Mesendoderm (in vitro differentiated cells): ENCODE measurements at regions not wholly inside any gene's neighbourhood (a gene's known extent, or its start where the extent isn't known, plus 50 kb on each side); places are given as distances from the start of the nearest gene placed in this dataset.
"Not testable (repeated sequence)": the region's sequence is repeated elsewhere in the genome, so short reads cannot be mapped to it uniquely, and the experiment has no call there.

Experiments
- DNase-seq: peaks from one replicate; pipeline ENCODE4 v3.0.0; 2013
- H2AK5ac ChIP-seq: 2 replicates; pipeline ENCODE4 v1.6.1; 2013; ENCODE audit warnings: low read length, inconsistent platforms
- H2BK120ac ChIP-seq: 2 replicates; pipeline ENCODE4 v1.6.1; 2013; ENCODE audit warnings: low read depth, mild to moderate bottlenecking, low read length, moderate library complexity, mixed read lengths
- H2BK15ac ChIP-seq: replicated peaks from 2 replicates; pipeline ENCODE4 v1.6.1; 2013; ENCODE audit warnings: low read depth, mild to moderate bottlenecking, moderate library complexity
- H2BK5ac ChIP-seq: 2 replicates; pipeline ENCODE4 v1.6.1; 2013; ENCODE audit warnings: low read length, inconsistent platforms
- H3K18ac ChIP-seq: 2 replicates; pipeline ENCODE4 v1.6.1; 2013; ENCODE audit warnings: mild to moderate bottlenecking, low read length, mixed read lengths
- H3K23ac ChIP-seq: one replicate; pipeline ENCODE4 v1.6.1; 2013; ENCODE audit warnings: low read length
- H3K27ac ChIP-seq: 2 replicates; pipeline ENCODE4 v1.5.1; 2013; ENCODE audit warnings: low read depth, mild to moderate bottlenecking, inconsistent platforms, low read length, moderate library complexity
- H3K27me3 ChIP-seq: 2 replicates; pipeline ENCODE4 v1.6.1; 2013; ENCODE audit warnings: low read length, control low read depth, mild to moderate bottlenecking, inconsistent platforms; ENCODE audit not compliant: insufficient read depth, poor library complexity
- H3K36me3 ChIP-seq: 2 replicates; pipeline ENCODE4 v1.6.1; 2013; ENCODE audit warnings: low read length, inconsistent platforms; ENCODE audit not compliant: control insufficient read depth, insufficient read depth
- H3K4ac ChIP-seq: one replicate; pipeline ENCODE4 v1.6.1; 2013; ENCODE audit warnings: low read depth, mild to moderate bottlenecking, low read length, moderate library complexity
- H3K4me1 ChIP-seq: 2 replicates; pipeline ENCODE4 v1.6.1; 2013; ENCODE audit warnings: low read depth, low read length, inconsistent platforms; ENCODE audit not compliant: control insufficient read depth
- H3K4me2 ChIP-seq: 2 replicates; pipeline ENCODE4 v1.6.1; 2013; ENCODE audit warnings: low read length
- H3K4me3 ChIP-seq: 2 replicates; pipeline ENCODE4 v1.5.1; 2013; ENCODE audit warnings: mild to moderate bottlenecking, low read length
- H3K56ac ChIP-seq: one replicate; pipeline ENCODE4 v1.6.1; 2013; ENCODE audit warnings: low read length
- H3K79me1 ChIP-seq: 2 replicates; pipeline ENCODE4 v1.6.1; 2013; ENCODE audit warnings: low read length, inconsistent platforms
- H3K79me2 ChIP-seq: 2 replicates; pipeline ENCODE4 v1.6.1; 2013; ENCODE audit warnings: mild to moderate bottlenecking, low read length; ENCODE audit not compliant: control insufficient read depth, insufficient read depth
- H3K9ac ChIP-seq: 2 replicates; pipeline ENCODE4 v1.6.1; 2013; ENCODE audit warnings: low read length, inconsistent platforms
- H4K5ac ChIP-seq: one replicate; pipeline ENCODE4 v1.6.1; 2013; ENCODE audit warnings: low read length
- H4K8ac ChIP-seq: one replicate; pipeline ENCODE4 v1.6.1; 2013; ENCODE audit warnings: low read depth, mild to moderate bottlenecking, control low read depth, low read length, moderate library complexity
- WGBS: extraction: QIAGEN DNeasy Blood & Tissue Kit; methylation state at CpG from one replicate; pipeline ENCODE4 v1.1.7; 2013; ENCODE audit warnings: low lambda C conversion rate, missing lambda C conversion rate; ENCODE audit not compliant: insufficient coverage; ENCODE audit errors: extremely low coverage; 5-methylcytosine and 5-hydroxymethylcytosine counted together

GRCh38 chr17:53765609-53766008 is 57.1 kb upstream of the KIF2B start:
- H2AK5ac ChIP-seq = no peak overlapping the region
- no peaks in the 10 kb centered on the region for H3K79me1 ChIP-seq
- H3K27ac ChIP-seq = no peak overlapping the region
- H3K23ac ChIP-seq = no peak overlapping the region
- no peak overlapping the region for H2BK5ac ChIP-seq
- no peak overlapping the region for H2BK120ac ChIP-seq
- no peak overlapping the region for H3K9ac ChIP-seq
- H3K4me1 ChIP-seq = no peaks in the 10 kb centered on the region
- no CpG with 5 or more reads among the region's 1 CpG for WGBS
- H3K36me3 ChIP-seq = no peaks in the 10 kb centered on the region
- H3K4ac ChIP-seq = no peak overlapping the region
- no peak overlapping the region for H3K18ac ChIP-seq
- no peak for DNase-seq
- no peaks in the 10 kb centered on the region for H3K79me2 ChIP-seq
- no peak overlapping the region for H3K4me3 ChIP-seq
- no peaks in the 10 kb centered on the region for H3K27me3 ChIP-seq
- no peak overlapping the region for H4K5ac ChIP-seq
- no peak overlapping the region for H3K4me2 ChIP-seq
- no peak overlapping the region for H2BK15ac ChIP-seq
- H4K8ac ChIP-seq = no peak overlapping the region
- H3K56ac ChIP-seq = no peak overlapping the region

GRCh38 chr17:53765129-53765528 is 57.6 kb upstream of the KIF2B start:
- Histone ChIP-seq H3K4ac (no peak overlapping the region), H3K36me3 (no peaks in the 10 kb centered on the region), H3K4me2 (no peak overlapping the region), H4K5ac (no peak overlapping the region), H3K18ac (no peak overlapping the region), H3K23ac (no peak overlapping the region), H3K27me3 (no peaks in the 10 kb centered on the region), H3K4me1 (no peaks in the 10 kb centered on the region), H3K56ac (no peak overlapping the region), H3K27ac (no peak overlapping the region), H3K9ac (no peak overlapping the region), H3K4me3 (no peak overlapping the region), H2AK5ac (no peak overlapping the region), H2BK120ac (no peak overlapping the region), H3K79me2 (no peaks in the 10 kb centered on the region), H4K8ac (no peak overlapping the region), H2BK5ac (no peak overlapping the region), H3K79me1 (no peaks in the 10 kb centered on the region), H2BK15ac (no peak overlapping the region)
- no peak for DNase-seq
- no CpG with 5 or more reads among the region's 2 CpGs for WGBS

- Histone ChIP-seq H4K8ac (no peak overlapping the region), H3K4ac (no peak overlapping the region), H3K27me3 (no peaks in the 10 kb centered on the region), H4K5ac (no peak overlapping the region), H3K4me2 (no peak overlapping the region), H3K27ac (no peak overlapping the region), H2BK120ac (no peak overlapping the region), H3K79me2 (no peaks in the 10 kb centered on the region), H3K9ac (no peak overlapping the region), H3K4me1 (no peaks in the 10 kb centered on the region), H3K4me3 (no peak overlapping the region), H3K23ac (no peak overlapping the region), H2AK5ac (no peak overlapping the region), H3K18ac (no peak overlapping the region), H2BK5ac (no peak overlapping the region), H3K36me3 (no peaks in the 10 kb centered on the region), H2BK15ac (no peak overlapping the region), H3K56ac (no peak overlapping the region), H3K79me1 (no peaks in the 10 kb centered on the region)
- no CpG with 5 or more reads among the region's 22 CpGs for WGBS
- no peak for DNase-seq
Observed at GRCh38 chr17:53757559-53757958, 65.2 kb upstream of the KIF2B start.

- H3K4ac ChIP-seq, H2BK15ac ChIP-seq, H3K36me3 ChIP-seq, H3K4me3 ChIP-seq, H3K4me1 ChIP-seq, H2AK5ac ChIP-seq, H4K8ac ChIP-seq, H3K9ac ChIP-seq, H3K56ac ChIP-seq, H3K79me2 ChIP-seq, DNase-seq, H3K23ac ChIP-seq, H3K79me1 ChIP-seq, H4K5ac ChIP-seq, H3K18ac ChIP-seq, H3K27ac ChIP-seq, H3K4me2 ChIP-seq, H2BK120ac ChIP-seq, H2BK5ac ChIP-seq, H3K27me3 ChIP-seq: not testable (repeated sequence)
- WGBS = no CpG with 5 or more reads among the region's 20 CpGs
Observed at GRCh38 chr17:53757116-53757515, 65.6 kb upstream of the KIF2B start.

GRCh38 chr17:53749178-53749577 is 73.5 kb upstream of the KIF2B start:
- H3K4ac ChIP-seq = no peak overlapping the region
- H3K36me3 ChIP-seq = no peaks in the 10 kb centered on the region
- H3K56ac ChIP-seq = no peak overlapping the region
- no peak overlapping the region for H2BK15ac ChIP-seq
- H4K5ac ChIP-seq = no peak overlapping the region
- no peaks in the 10 kb centered on the region for H3K27me3 ChIP-seq
- peaks cover 3% of the 10 kb centered on the region for H3K4me1 ChIP-seq
- no peak overlapping the region for H4K8ac ChIP-seq
- WGBS = no CpG with 5 or more reads among the region's 1 CpG
- no peak overlapping the region for H3K4me3 ChIP-seq
- no peak overlapping the region for H3K9ac ChIP-seq
- no peaks in the 10 kb centered on the region for H3K79me2 ChIP-seq
- no peak overlapping the region for H3K18ac ChIP-seq
- no peak overlapping the region for H2BK5ac ChIP-seq
- no peak overlapping the region for H3K27ac ChIP-seq
- H2BK120ac ChIP-seq = peak overlapping the region; percentile 28
- no peak overlapping the region for H3K23ac ChIP-seq
- DNase-seq = peak; percentile 67
- H3K4me2 ChIP-seq = no peak overlapping the region
- H3K79me1 ChIP-seq = no peaks in the 10 kb centered on the region
- no peak overlapping the region for H2AK5ac ChIP-seq

- not testable (repeated sequence) for H4K5ac ChIP-seq, H3K56ac ChIP-seq, H3K23ac ChIP-seq, H2AK5ac ChIP-seq, H2BK5ac ChIP-seq, H3K27ac ChIP-seq, H3K4me3 ChIP-seq, H3K4me1 ChIP-seq, H3K27me3 ChIP-seq, H3K4ac ChIP-seq, H3K9ac ChIP-seq, H3K18ac ChIP-seq, H2BK15ac ChIP-seq, H4K8ac ChIP-seq, H3K79me2 ChIP-seq, H2BK120ac ChIP-seq, H3K79me1 ChIP-seq, H3K4me2 ChIP-seq, H3K36me3 ChIP-seq
- DNase-seq = peak; percentile 65
- no CpG with 5 or more reads among the region's 11 CpGs for WGBS
Observed at GRCh38 chr17:53748159-53748820, 74.4 kb upstream of the KIF2B start.
